AG04449 (cell line): ENCODE measurements at regions not wholly inside any gene's neighbourhood (a gene's known extent, or its start where the extent isn't known, plus 50 kb on each side); places are given as distances from the start of the nearest gene placed in this dataset.

Source experiments
- CTCF ChIA-PET: fragments of 350-600 bp; formaldehyde crosslinking; extraction: SDS; loops from one replicate; lab custom pipeline; 2021; ENCODE audit warnings: antibody characterized with exemption; lab: Yijun Ruan, JAX
- POLR2A ChIA-PET: fragments of 400-600, 350-600 bp; formaldehyde crosslinking; extraction: SDS; loops from one replicate; lab custom pipeline; 2020; ENCODE audit warnings: antibody characterized with exemption, inconsistent platforms; lab: Yijun Ruan, JAX
- DNase-seq: peaks from one replicate; pipeline ENCODE4 v3.0.0-alpha.2; 2010; ENCODE audit warnings: low read depth, low spot score
- H3K4me3 ChIP-seq: 2 replicates; pipeline ENCODE4 v1.5.1; 2011; ENCODE audit warnings: low read depth, mild to moderate bottlenecking, control low read depth, low read length
- CTCF ChIP-seq: IDR thresholded peaks from one replicate; pipeline ENCODE4 v1.5.1; 2011; ENCODE audit warnings: mild to moderate bottlenecking, moderate library complexity, low read length, control low read depth, inconsistent platforms; ENCODE audit not compliant: insufficient read depth; ENCODE audit errors: missing control alignments

DNA sequence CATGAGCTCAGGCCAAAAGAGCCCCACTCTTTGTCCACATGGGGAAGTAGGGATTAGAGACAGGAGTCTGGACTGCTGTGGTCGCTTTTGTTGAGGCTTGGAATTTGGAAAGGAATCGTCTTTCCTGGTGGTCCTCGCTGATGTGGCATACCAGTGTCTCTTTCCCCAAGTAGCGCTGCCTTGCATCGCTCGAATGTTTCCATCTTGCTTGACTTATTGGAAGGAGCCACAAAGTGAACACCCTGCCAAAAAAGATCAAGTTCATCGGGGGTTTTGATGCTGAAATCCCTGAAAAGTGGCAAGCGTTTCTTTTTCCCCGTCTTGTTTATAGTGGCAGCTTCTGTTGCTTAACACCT, 161.3 kb downstream of the MACROH2A1 start:
- ChIA-PET POLR2A (no interaction called here), CTCF (no interaction called here)
- H3K4me3 ChIP-seq = no peak overlapping the region
- DNase-seq = no peak
- TF ChIP-seq CTCF = no peak

DNA sequence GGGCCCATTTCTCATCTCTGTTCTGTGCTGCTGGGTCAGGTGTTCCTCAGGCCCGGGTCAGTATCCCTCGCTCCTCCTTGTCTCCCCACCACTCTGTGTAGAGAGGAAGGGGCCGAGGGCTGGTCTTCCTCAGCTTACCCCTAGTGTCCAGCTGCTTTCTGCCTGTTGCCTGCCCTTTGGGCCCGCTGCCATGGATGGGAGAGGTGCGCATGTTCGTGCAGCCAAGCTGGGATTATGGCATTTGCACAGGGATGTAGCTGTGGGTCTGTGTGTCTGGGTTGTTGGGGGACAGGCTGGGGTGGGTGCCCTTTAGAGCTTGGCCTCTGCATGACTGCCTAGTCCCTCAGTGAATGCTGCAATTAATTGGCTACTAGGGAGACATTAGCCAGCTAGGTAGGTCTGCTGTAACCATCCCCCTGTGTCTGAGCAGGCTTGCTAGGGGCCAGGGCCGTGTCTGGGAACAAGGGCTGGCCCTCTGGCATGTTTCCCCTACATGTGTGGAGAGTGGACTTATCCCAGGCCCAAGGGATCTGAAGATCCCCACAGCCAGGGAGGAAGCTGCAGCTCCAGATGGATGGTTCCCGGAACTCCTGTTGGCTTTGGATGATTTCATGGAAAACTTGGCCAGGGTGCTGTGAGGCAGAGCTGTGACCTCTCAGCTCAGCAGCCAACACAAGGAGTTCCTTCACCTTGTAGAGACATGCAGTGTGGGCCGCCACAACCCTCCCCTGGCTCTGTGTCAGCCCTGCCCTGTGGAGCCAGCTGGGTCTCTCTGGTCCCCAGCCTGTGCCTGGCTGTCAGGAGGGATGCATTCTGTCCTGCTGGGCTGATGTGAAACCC, 161.9 kb downstream of the MACROH2A1 start:
- DNase-seq = no peak
- POLR2A ChIA-PET = no interaction called here
- CTCF ChIA-PET = interaction anchor here (0.8 kb wide), 1 partner anchor 10 kb away, joined by 3 read pairs; no protein-coding TSS in a partner anchor

DNA sequence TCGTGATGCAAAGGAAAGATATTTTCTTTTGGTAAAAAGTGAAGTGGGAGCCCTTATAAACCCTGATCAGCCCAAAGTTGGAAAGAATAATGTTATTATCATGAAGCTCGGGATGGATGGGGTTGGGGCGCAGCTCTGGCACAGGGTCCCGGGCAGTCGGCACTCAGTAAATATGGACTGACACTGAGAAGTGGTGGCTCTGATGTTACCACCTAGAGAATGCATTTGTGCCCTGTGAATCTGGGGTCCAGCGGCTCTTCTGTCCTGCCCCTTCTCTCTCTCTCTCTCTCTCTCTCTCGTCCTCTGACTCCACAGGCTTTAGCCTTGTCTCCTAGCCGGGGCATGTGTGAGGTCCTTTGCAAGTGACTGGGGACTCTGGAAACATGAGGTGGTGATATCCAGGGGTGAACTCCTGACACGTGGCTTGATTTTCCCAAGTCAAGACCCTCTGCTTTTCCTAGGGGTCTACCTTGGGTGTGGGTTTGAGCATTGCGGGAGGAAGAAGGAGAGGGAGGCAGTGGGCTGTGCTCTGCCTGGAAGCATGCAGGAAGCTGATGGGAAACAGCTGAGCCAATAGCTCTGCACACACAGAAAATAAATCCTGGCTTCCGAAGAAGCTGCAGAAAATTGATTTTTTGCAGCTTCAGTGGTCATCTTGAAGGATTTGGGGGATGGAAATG, 162.7 kb downstream of the MACROH2A1 start:
- no peak overlapping the region for H3K4me3 ChIP-seq
- ChIA-PET POLR2A (no interaction called here), CTCF (interaction anchor here (0.8 kb wide), 1 partner anchor 10 kb away, joined by 3 read pairs; no protein-coding TSS in a partner anchor)
- TF ChIP-seq CTCF = no peak
- DNase-seq = no peak

More for the DNA sequence above, 161.9 kb downstream of the MACROH2A1 start:
- TF ChIP-seq CTCF = no peak
- H3K4me3 ChIP-seq = no peak overlapping the region

DNA sequence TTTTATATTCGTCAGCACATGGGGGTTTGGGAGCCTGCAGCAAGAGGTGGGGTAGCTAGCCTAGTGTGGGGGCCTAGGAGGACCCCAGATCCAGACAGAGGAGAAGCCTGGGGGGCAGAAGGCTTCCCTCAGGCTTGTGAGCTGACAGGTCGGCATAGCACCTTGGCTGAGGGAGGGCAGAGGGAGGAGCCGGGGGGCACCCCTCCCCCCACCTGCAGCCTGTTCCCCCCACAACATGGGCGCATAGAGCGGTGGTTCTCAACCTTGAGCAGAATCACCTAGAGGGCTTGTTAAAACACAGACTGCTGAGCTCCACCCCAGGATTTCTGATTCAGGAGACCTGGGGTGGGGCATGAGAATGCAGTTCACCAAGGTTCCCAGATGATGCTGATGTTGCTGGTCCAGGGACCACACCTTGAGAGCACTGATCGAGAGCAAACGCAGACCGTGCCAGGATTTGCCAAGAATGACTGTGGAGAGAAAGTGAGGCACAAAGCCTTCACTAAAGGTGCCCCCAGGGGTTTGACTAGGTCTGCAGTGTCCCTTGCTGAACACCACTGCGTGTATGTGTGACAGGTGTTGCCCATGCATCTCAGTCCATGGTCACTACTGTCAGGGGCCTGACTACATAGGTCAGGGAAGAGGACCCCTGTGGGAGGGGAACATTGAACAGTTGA, 163.3 kb downstream of the MACROH2A1 start:
- ChIA-PET POLR2A (no interaction called here), CTCF (no interaction called here)
- TF ChIP-seq CTCF = no peak

DNA sequence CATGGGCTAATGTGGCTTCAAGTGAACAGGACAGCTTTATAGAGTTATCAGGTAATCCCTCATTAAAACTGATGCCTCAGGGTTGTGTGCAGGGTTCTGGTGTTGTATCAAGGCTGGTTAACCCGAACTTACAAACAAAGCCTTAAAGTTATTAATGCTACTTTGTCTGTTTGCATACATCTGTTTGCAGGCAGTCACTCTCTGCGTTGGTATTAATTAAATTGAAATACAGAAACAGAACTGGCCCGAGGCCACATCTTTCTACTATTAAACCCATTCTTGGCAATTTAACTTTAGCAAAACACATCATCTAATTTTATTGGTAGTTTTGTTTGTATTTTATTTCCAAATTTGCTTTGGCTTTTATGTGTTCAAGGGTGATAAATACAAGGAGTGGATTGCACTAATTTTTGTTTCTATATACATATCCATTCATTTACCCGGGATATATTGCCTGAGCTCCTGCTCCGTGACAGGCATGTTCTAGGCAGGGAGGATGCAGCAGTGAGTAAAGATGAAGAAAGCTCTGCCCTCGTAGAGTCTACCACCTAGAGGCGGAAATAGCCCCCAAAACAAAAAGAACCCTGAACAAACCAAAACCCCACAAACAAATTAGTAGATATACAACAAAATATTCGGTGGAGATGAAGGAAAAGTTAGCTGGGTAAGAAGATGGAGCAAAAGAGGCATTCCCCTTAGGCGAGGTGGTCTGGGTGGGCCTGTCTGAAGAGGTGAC, 164.2 kb downstream of the MACROH2A1 start:
- no peak overlapping the region for H3K4me3 ChIP-seq
- no peak for DNase-seq
- no peak for TF ChIP-seq CTCF
- ChIA-PET POLR2A (no interaction called here), CTCF (no interaction called here)

More for the DNA sequence above, 163.3 kb downstream of the MACROH2A1 start:
- DNase-seq = no peak
- H3K4me3 ChIP-seq = no peak overlapping the region

DNA sequence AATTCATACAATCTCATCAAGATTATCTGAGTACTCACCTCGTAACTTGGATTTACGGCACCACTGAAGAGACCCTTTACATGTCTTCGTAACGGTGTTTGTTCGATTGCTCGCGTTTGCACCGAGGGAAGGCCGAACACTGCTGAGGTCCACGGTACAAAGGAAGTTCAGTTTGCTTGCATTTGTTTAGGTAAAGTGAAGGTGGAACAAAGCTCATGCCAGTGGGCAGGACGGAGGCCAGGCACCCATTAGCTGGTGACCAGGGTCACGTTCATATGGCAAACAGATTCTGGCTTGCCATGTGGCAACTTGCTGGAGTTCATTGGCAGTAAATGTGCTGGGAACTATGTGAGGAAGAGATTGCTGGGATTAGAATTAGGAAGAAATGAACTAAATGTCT, 164.8 kb downstream of the MACROH2A1 start:
- CTCF ChIA-PET = no interaction called here
- no peak for TF ChIP-seq CTCF
- no peak overlapping the region for H3K4me3 ChIP-seq
- DNase-seq = no peak
- POLR2A ChIA-PET = no interaction called here
